SK-N-SH treated with all-trans-retinoic acid at 6 μM for 48 hours (cell line): ENCODE measurements at regions not wholly inside any gene's neighbourhood (a gene's known extent, or its start where the extent isn't known, plus 50 kb on each side); places are given as distances from the start of the nearest gene placed in this dataset.

Experiments used
- ATAC-seq: fragments of 200-7000 bp; cut with Tn5 transposase; 3 replicates; pipeline ENCODE4 v1.9.1; 2020; ENCODE audit warnings: mild to moderate bottlenecking, moderate library complexity
- ARNTL ChIP-seq: fragments of 450-650 bp; formaldehyde crosslinking; IDR thresholded peaks from 2 replicates; pipeline ENCODE4 v1.5.0; 2020; ENCODE audit warnings: low read depth, mild to moderate bottlenecking, moderate library complexity, borderline replicate concordance
- BACH2 ChIP-seq: fragments of 250-450 bp; sonication (Bioruptor Pico); IDR thresholded peaks from 2 replicates; pipeline ENCODE4 v1.9.0; 2021; ENCODE audit warnings: mild to moderate bottlenecking, borderline replicate concordance
- CREB5 ChIP-seq: fragments of 250-450 bp; sonication (Bioruptor Pico); IDR thresholded peaks from 2 replicates; pipeline ENCODE4 v1.5.1; 2020; ENCODE audit warnings: low read depth, mild to moderate bottlenecking, moderate library complexity
- CSDC2 ChIP-seq: fragments of 250-450 bp; sonication (Bioruptor Pico); IDR thresholded peaks from 2 replicates; pipeline ENCODE4 v1.5.0; 2020; ENCODE audit warnings: mild to moderate bottlenecking, moderate library complexity
- ISL1 ChIP-seq: fragments of 250-450 bp; sonication (Bioruptor Pico); IDR thresholded peaks from 2 replicates; pipeline ENCODE4 v2.1.2; 2022; ENCODE audit warnings: mild to moderate bottlenecking, moderate library complexity
- OSR1 ChIP-seq: fragments of 250-450 bp; sonication (Bioruptor Pico); IDR thresholded peaks from 2 replicates; pipeline ENCODE4 v1.8.0; 2022; ENCODE audit warnings: moderate library complexity, mild to moderate bottlenecking, inconsistent platforms
- PATZ1 ChIP-seq: fragments of 250-450 bp; sonication (Bioruptor Pico); IDR thresholded peaks from 2 replicates; pipeline ENCODE4 v1.8.0; 2020; ENCODE audit warnings: mild to moderate bottlenecking, moderate library complexity, borderline replicate concordance
- POU6F1 ChIP-seq: fragments of 250-450 bp; sonication (Bioruptor Pico); IDR thresholded peaks from 2 replicates; pipeline ENCODE4 v1.8.0; 2021; ENCODE audit warnings: low read depth, mild to moderate bottlenecking, moderate library complexity, borderline replicate concordance
- PPARA ChIP-seq: fragments of 250-450 bp; sonication (Bioruptor Pico); IDR thresholded peaks from 2 replicates; pipeline ENCODE4 v1.5.0; 2020; ENCODE audit warnings: mild to moderate bottlenecking, borderline replicate concordance
- RARB ChIP-seq: fragments of 250-450 bp; sonication (Bioruptor Pico); IDR thresholded peaks from 2 replicates; pipeline ENCODE4 v1.8.0; 2021; ENCODE audit warnings: mild to moderate bottlenecking, moderate library complexity
- SNAI2 ChIP-seq: fragments of 250-450 bp; sonication (Bioruptor Pico); IDR thresholded peaks from 2 replicates; pipeline ENCODE4 v1.5.0; 2020; ENCODE audit warnings: mild to moderate bottlenecking, moderate library complexity
- TCF4 ChIP-seq: fragments of 250-450 bp; sonication (Bioruptor Pico); IDR thresholded peaks from 2 replicates; pipeline ENCODE4 v1.8.0; 2021; ENCODE audit warnings: mild to moderate bottlenecking, moderate library complexity, borderline replicate concordance
- TSHZ2 ChIP-seq: fragments of 250-450 bp; sonication (Bioruptor Pico); IDR thresholded peaks from 2 replicates; pipeline ENCODE4 v1.5.0; 2020; ENCODE audit warnings: mild to moderate bottlenecking, moderate library complexity
- ZC3H10 ChIP-seq: fragments of 250-450 bp; sonication (Bioruptor Pico); IDR thresholded peaks from 2 replicates; pipeline ENCODE4 v1.5.1; 2021; ENCODE audit warnings: mild to moderate bottlenecking, moderate library complexity
- ZFP3 ChIP-seq: fragments of 250-450 bp; sonication (Bioruptor Pico); IDR thresholded peaks from 2 replicates; pipeline ENCODE4 v1.5.0; 2020; ENCODE audit warnings: mild to moderate bottlenecking, moderate library complexity
- ZFP30 ChIP-seq: fragments of 450-650 bp; formaldehyde crosslinking; IDR thresholded peaks from 2 replicates; pipeline ENCODE4 v1.5.0; 2022; ENCODE audit warnings: mild to moderate bottlenecking, moderate library complexity
- ZNF565 ChIP-seq: fragments of 450-650 bp; formaldehyde crosslinking; conservative IDR thresholded peaks from 2 replicates; pipeline ENCODE4 v1.5.0; 2020; ENCODE audit warnings: low read depth, mild to moderate bottlenecking, moderate library complexity

- ATAC-seq: no peak
- TF ChIP-seq ZFP3 (CRISPR knock-in tag) (no peak), POU6F1 (CRISPR knock-in tag) (no peak), ZFP30 (CRISPR knock-in tag) (no peak), RARB (CRISPR knock-in tag) (no peak), PATZ1 (CRISPR knock-in tag) (no peak), CREB5 (CRISPR knock-in tag) (no peak), OSR1 (CRISPR knock-in tag) (no peak), BACH2 (CRISPR knock-in tag) (no peak), TSHZ2 (CRISPR knock-in tag) (no peak), ARNTL (CRISPR knock-in tag) (no peak), SNAI2 (CRISPR knock-in tag) (no peak)
Observed at GRCh38 chr6:114718186-114718585, 375.4 kb upstream of the HS3ST5 start.

- no peak for ATAC-seq
- TF ChIP-seq ZNF565 (no peak), TSHZ2 (CRISPR knock-in tag) (no peak), TCF4 (CRISPR knock-in tag) (no peak), PPARA (CRISPR knock-in tag) (no peak)
Observed at GRCh38 chr6:114714836-114715507, 372.1 kb upstream of the HS3ST5 start.

- TF ChIP-seq OSR1 (CRISPR knock-in tag) (no peak), ZFP3 (CRISPR knock-in tag) (no peak), PATZ1 (CRISPR knock-in tag) (no peak), ZC3H10 (CRISPR knock-in tag) (no peak), ISL1 (CRISPR knock-in tag) (no peak), RARB (CRISPR knock-in tag) (no peak), CSDC2 (no peak), PPARA (CRISPR knock-in tag) (no peak)
- ATAC-seq: no peak
Observed at GRCh38 chr6:114713690-114714089, 370.9 kb upstream of the HS3ST5 start.
